CD4-positive, CD25-positive, alpha-beta regulatory T cell (primary cell): ENCODE measurements at regions not wholly inside any gene's neighbourhood (a gene's known extent, or its start where the extent isn't known, plus 50 kb on each side); places are given as distances from the start of the nearest gene placed in this dataset.
"Not testable (repeated sequence)": the region's sequence is repeated elsewhere in the genome, so short reads cannot be mapped to it uniquely, and the experiment has no call there.

Experiments used
- ATAC-seq, 2 donors: fragments of 150-1000 bp; cut with Tn5 transposase; one replicate each; pipeline ENCODE4 v1.10.0; 2021; ENCODE audit warnings: low read depth in 2 of 2, moderate number of reproducible peaks in 2 of 2, moderate library complexity in 1 of 2
- DNase-seq, 3 donors: peaks; one replicate each; pipeline versions ENCODE4 v3.0.0 to v3.0.0-alpha.2; 2012 to 2022; ENCODE audit warnings: mixed read lengths in 1 of 3
- H3K27ac ChIP-seq: one replicate; pipeline ENCODE4 v1.7.0; 2013; ENCODE audit warnings: mild to moderate bottlenecking, low read length; ENCODE audit not compliant: insufficient read depth, poor library complexity, severe bottlenecking
- H3K27me3 ChIP-seq: one replicate; pipeline ENCODE4 v1.7.0; 2013; ENCODE audit warnings: low read length; ENCODE audit not compliant: control insufficient read depth, insufficient read depth
- H3K36me3 ChIP-seq: one replicate; pipeline ENCODE4 v1.7.0; 2013; ENCODE audit warnings: mild to moderate bottlenecking, low read length, moderate library complexity; ENCODE audit not compliant: control insufficient read depth, insufficient read depth
- H3K4me1 ChIP-seq: 2 replicates; pipeline ENCODE4 v1.7.0; 2013; ENCODE audit warnings: mild to moderate bottlenecking, low read length; ENCODE audit not compliant: insufficient read depth, control insufficient read depth, poor library complexity, severe bottlenecking
- H3K4me3 ChIP-seq: one replicate; pipeline ENCODE4 v1.7.0; 2013; ENCODE audit warnings: low read depth, mild to moderate bottlenecking, low read length, moderate library complexity
- H3K9me3 ChIP-seq, 2 experiments: 1 replicate in 1 of 2; 2 replicates in 1 of 2; pipeline ENCODE4 v1.7.0; 2013; ENCODE audit warnings: low read length in 2 of 2, mild to moderate bottlenecking in 1 of 2, moderate library complexity in 1 of 2; ENCODE audit not compliant: control insufficient read depth in 2 of 2
- H3K27ac Mint-ChIP-seq, 3 donors: one replicate each; pipeline ENCODE4 v1.8.0; 2020 to 2022; ENCODE audit warnings: mild to moderate bottlenecking in 3 of 3, mixed read lengths in 3 of 3, moderate library complexity in 2 of 3
- H3K27me3 Mint-ChIP-seq: one replicate; pipeline ENCODE4 v1.8.0; 2022; ENCODE audit warnings: mild to moderate bottlenecking, mixed read lengths
- H3K36me3 Mint-ChIP-seq: one replicate; pipeline ENCODE4 v1.8.0; 2020; ENCODE audit warnings: mixed read lengths
- H3K4me1 Mint-ChIP-seq, 4 donors: one replicate each; pipeline ENCODE4 v1.8.0; 2020 to 2022; ENCODE audit warnings: mixed read lengths in 4 of 4, mild to moderate bottlenecking in 1 of 4
- H3K4me3 Mint-ChIP-seq, 4 donors: one replicate each; pipeline ENCODE4 v1.8.0; 2020 to 2022; ENCODE audit warnings: mild to moderate bottlenecking in 4 of 4, mixed read lengths in 4 of 4, moderate library complexity in 3 of 4
- H3K9me3 Mint-ChIP-seq, 7 donors: one replicate each; pipeline ENCODE4 v1.8.0; 2020 to 2022; ENCODE audit warnings: mixed read lengths in 7 of 7, mild to moderate bottlenecking in 3 of 7, moderate library complexity in 2 of 7

- Histone ChIP-seq H3K36me3 (no peaks in the 10 kb centered on the region), H3K4me3 (no peak overlapping the region), H3K27ac (no peak overlapping the region), H3K27me3 (no peaks in the 10 kb centered on the region), H3K4me1 (no peaks in the 10 kb centered on the region), H3K9me3 (no peaks in the 10 kb centered on the region)
- DNase-seq (no peak), ATAC-seq (no peak)
- Mint-ChIP-seq H3K4me1 (no peaks in the 10 kb centered on the region), H3K27ac (no peak overlapping the region), H3K36me3 (no peaks in the 10 kb centered on the region), H3K4me3 (no peak overlapping the region), H3K27me3 (no peaks in the 10 kb centered on the region), H3K9me3 (peaks cover 0 to 13% (median 2%) of the 10 kb centered on the region in 7 donors)
Observed at GRCh38 chr5:106818552-106818951, 852.2 kb downstream of the EFNA5 start.

GRCh38 chr5:106814961-106815360 is 855.8 kb downstream of the EFNA5 start:
- Mint-ChIP-seq H3K9me3 (peaks cover 0 to 17% (median 7%) of the 10 kb centered on the region in 7 donors), H3K36me3 (no peaks in the 10 kb centered on the region), H3K27me3 (no peaks in the 10 kb centered on the region), H3K4me1 (no peaks in the 10 kb centered on the region), H3K27ac (no peak overlapping the region), H3K4me3 (no peak overlapping the region)
- Histone ChIP-seq H3K27me3 (no peaks in the 10 kb centered on the region), H3K36me3 (no peaks in the 10 kb centered on the region), H3K27ac (no peak overlapping the region), H3K4me1 (no peaks in the 10 kb centered on the region), H3K9me3 (no peaks in the 10 kb centered on the region), H3K4me3 (no peak overlapping the region)
- ATAC-seq (no peak), DNase-seq (no peak)

GRCh38 chr5:106801554-106801953 is 869.2 kb downstream of the EFNA5 start:
- Mint-ChIP-seq H3K9me3 (peaks cover 0 to 7% (median 2%) of the 10 kb centered on the region in 7 donors), H3K27ac (no peak overlapping the region), H3K4me3 (no peak overlapping the region), H3K4me1 (no peaks in the 10 kb centered on the region), H3K27me3 (no peaks in the 10 kb centered on the region), H3K36me3 (no peaks in the 10 kb centered on the region)
- no peaks in the 10 kb centered on the region for H3K4me1 ChIP-seq
- DNase-seq = no peak
- H3K36me3 ChIP-seq = no peaks in the 10 kb centered on the region
- H3K27ac ChIP-seq = no peak overlapping the region
- no peaks in the 10 kb centered on the region for H3K9me3 ChIP-seq
- ATAC-seq = no peak
- no peaks in the 10 kb centered on the region for H3K27me3 ChIP-seq
- no peak overlapping the region for H3K4me3 ChIP-seq

GRCh38 chr5:106797996-106798395 is 872.7 kb downstream of the EFNA5 start:
- Mint-ChIP-seq H3K27me3 (no peaks in the 10 kb centered on the region), H3K4me3 (no peak overlapping the region), H3K36me3 (no peaks in the 10 kb centered on the region), H3K27ac (no peak overlapping the region), H3K4me1 (no peaks in the 10 kb centered on the region), H3K9me3 (peaks cover 0 to 11% (median 3%) of the 10 kb centered on the region in 7 donors)
- H3K27me3 ChIP-seq = no peaks in the 10 kb centered on the region
- H3K27ac ChIP-seq = no peak overlapping the region
- H3K9me3 ChIP-seq = no peaks in the 10 kb centered on the region
- DNase-seq (no peak), ATAC-seq (no peak)
- H3K36me3 ChIP-seq = no peaks in the 10 kb centered on the region
- H3K4me3 ChIP-seq = no peak overlapping the region
- H3K4me1 ChIP-seq = no peaks in the 10 kb centered on the region

- Histone ChIP-seq H3K36me3 (no peaks in the 10 kb centered on the region), H3K27ac (no peak overlapping the region), H3K4me1 (no peaks in the 10 kb centered on the region), H3K9me3 (no peaks in the 10 kb centered on the region), H3K4me3 (no peak overlapping the region), H3K27me3 (no peaks in the 10 kb centered on the region)
- no peaks in the 10 kb centered on the region for H3K27me3 Mint-ChIP-seq
- no peak overlapping the region for H3K4me3 Mint-ChIP-seq
- H3K9me3 Mint-ChIP-seq = peaks cover 0 to 15% (median 3%) of the 10 kb centered on the region in 7 donors
- ATAC-seq (no peak), DNase-seq (no peak)
- no peak overlapping the region for H3K27ac Mint-ChIP-seq
- H3K36me3 Mint-ChIP-seq = no peaks in the 10 kb centered on the region
- no peaks in the 10 kb centered on the region for H3K4me1 Mint-ChIP-seq
Observed at GRCh38 chr5:106796081-106796480, 874.7 kb downstream of the EFNA5 start.

- H3K27ac Mint-ChIP-seq = no peak overlapping the region
- Histone ChIP-seq H3K4me1 (no peaks in the 10 kb centered on the region), H3K27me3 (no peaks in the 10 kb centered on the region), H3K4me3 (no peak overlapping the region), H3K27ac (no peak overlapping the region), H3K36me3 (no peaks in the 10 kb centered on the region), H3K9me3 (no peaks in the 10 kb centered on the region)
- H3K4me1 Mint-ChIP-seq = no peaks in the 10 kb centered on the region
- DNase-seq (no peak), ATAC-seq (no peak)
- no peaks in the 10 kb centered on the region for H3K27me3 Mint-ChIP-seq
- H3K36me3 Mint-ChIP-seq = no peaks in the 10 kb centered on the region
- no peak overlapping the region for H3K4me3 Mint-ChIP-seq
- peaks cover 2 to 18% (median 8%) of the 10 kb centered on the region in 7 donors for H3K9me3 Mint-ChIP-seq
Observed at GRCh38 chr5:106784846-106785245, 885.9 kb downstream of the EFNA5 start.

GRCh38 chr5:106780355-106780754 is 890.4 kb downstream of the EFNA5 start:
- Mint-ChIP-seq H3K27me3 (no peaks in the 10 kb centered on the region), H3K9me3 (peaks cover under 1 to 16% (median 10%) of the 10 kb centered on the region in 7 donors), H3K27ac (no peak overlapping the region), H3K4me3 (no peak overlapping the region), H3K4me1 (no peaks in the 10 kb centered on the region), H3K36me3 (no peaks in the 10 kb centered on the region)
- H3K36me3 ChIP-seq = no peaks in the 10 kb centered on the region
- no peak for ATAC-seq
- H3K4me3 ChIP-seq = no peak overlapping the region
- H3K4me1 ChIP-seq = no peaks in the 10 kb centered on the region
- H3K9me3 ChIP-seq = peaks cover 0 to 5% of the 10 kb centered on the region in 2 experiments
- no peak overlapping the region for H3K27ac ChIP-seq
- no peaks in the 10 kb centered on the region for H3K27me3 ChIP-seq
- no peak for DNase-seq

- not testable (repeated sequence) for H3K4me3 ChIP-seq, H3K27me3 Mint-ChIP-seq, H3K27ac Mint-ChIP-seq, H3K9me3 Mint-ChIP-seq, ATAC-seq, H3K36me3 ChIP-seq, H3K4me1 Mint-ChIP-seq, H3K36me3 Mint-ChIP-seq, H3K27ac ChIP-seq, H3K4me1 ChIP-seq, DNase-seq, H3K9me3 ChIP-seq, H3K27me3 ChIP-seq, H3K4me3 Mint-ChIP-seq
Observed at GRCh38 chr5:106776515-106776914, 894.2 kb downstream of the EFNA5 start.
